NCI-H510A treated with DMSO at 0.1 percent for 48 hours (cell line): ENCODE measurements at regions not wholly inside any gene's neighbourhood (a gene's known extent, or its start where the extent isn't known, plus 50 kb on each side); places are given as distances from the start of the nearest gene placed in this dataset.

Source experiments
- DNase-seq: peaks from one replicate; lab custom pipeline; 2025; lab: John Stamatoyannopoulos, UW

DNA sequence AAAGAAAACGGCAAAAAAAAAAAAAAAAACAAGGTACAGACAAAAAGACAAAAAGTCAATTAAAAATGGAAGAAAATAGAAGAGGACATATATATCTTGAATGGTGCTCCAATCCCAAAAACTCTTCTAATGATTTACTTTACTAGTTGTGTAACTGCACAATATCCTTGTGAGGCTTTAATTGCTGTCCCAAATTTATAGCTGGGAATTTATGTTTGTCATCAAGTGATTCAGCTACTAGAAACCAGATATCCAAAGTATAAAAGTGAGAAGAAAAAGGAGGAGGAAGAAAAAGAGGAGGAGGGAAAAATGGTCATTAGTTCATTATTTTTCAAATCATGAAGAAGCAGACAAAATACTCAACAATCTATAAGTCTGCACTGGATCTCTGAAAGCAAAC, 150.8 kb upstream of the ARPP21 start:
- no peak for DNase-seq

DNA sequence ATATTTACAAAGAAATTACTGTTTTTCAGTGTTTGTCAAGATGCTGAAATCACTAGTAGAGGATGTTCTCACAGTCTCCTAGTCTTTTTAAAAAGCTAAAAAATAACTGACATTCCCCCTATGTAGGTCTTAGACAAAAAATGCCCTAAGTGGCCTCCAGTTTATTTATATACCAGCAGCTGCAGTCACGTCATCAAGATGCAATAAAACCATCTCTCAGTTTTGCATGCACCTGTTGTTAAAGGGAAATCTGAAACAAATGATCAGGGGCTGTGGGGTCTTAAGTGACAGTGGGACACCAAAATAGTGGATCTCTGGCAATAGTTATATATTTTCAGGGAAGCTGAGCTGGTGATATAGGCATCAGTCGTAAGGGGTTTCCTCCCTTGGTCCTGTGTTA, 146.5 kb upstream of the ARPP21 start:
- peak; percentile 21 for DNase-seq

DNA sequence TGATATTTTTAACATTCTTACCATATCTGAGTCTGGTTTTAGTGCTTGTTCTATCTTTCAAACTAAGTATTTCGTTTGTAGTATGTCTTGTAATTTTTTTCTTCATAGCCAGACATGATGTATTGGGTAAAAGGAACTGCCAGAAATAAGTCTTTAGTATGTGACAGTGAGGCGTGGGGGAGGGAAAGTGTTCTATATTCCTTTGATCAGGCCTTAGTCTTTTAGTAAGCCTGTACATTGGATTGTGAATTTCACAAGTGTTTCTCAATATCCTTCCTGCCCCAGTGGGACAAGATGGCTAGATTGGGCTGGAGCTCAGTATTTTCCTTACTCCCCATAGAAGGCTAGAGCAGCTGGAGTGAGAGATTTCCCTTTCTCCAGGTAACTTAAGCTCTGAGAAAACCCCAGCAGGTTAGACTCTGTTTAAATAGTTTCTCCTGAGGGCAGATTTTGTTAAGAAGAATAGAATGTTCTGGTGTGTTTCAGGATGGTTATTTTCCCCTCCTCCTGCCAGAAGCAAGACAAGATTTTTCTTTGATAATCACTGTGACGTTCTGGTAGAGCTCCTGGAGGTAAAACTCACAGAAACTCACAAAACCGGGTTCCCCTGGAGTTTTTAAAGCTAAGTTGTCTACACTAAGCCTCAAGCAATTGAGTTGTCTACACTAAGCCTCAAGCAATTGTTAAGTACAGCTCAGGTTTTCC, 140.7 kb upstream of the ARPP21 start:
- DNase-seq: no peak

DNA sequence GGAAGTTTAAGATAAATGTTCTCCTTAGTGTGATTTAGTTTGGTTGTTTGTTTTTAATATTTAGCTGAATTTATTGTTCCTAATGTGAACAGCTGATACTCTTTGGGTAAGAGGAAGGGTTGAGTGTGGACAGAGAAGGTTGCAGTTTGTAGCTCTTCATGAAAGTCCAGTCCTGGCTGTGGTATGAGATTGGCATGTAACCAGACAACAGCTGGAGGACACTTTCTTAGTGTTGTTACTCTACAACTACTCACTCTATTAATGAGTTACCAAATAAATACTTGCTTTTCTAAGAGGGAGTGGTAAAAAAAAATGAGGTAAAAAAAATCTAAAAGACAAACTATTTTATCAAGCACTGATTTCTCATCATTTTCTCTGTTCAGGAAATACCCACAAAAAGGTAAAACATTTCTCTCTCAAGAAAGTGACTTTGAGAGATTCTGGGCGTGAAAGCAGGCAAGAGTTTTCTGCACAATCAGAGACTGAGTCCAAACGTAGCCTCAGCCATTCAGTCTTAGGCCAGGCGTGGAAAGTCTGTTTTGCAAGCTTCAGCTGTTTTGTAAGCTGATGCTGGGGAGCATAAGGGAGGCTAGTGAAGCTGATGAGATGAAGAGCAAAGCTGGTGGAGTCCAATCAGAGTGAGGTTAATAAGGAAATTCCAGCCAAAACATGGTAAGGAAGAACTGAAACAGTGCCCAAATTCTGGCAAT, 138.5 kb upstream of the ARPP21 start:
- DNase-seq: no peak

DNA sequence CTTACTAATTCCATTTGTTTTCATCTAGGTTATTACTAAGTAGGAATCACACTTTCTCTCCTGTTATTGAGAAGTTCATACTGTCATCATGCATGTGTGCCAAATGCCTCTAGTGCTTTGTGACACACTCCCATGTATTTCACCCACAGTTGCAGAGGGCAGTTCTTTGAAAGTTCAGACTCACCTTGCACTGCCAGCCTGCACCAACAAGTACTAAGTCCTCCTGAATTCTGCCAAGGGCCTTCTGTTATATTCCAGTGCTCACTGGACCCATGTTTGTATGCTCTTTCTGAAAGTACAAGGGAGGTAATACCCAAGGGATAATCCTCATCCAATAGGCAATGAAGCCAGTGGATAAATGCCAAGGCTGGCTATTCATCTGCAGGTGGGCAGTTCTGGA, 136.6 kb upstream of the ARPP21 start:
- no peak for DNase-seq

DNA sequence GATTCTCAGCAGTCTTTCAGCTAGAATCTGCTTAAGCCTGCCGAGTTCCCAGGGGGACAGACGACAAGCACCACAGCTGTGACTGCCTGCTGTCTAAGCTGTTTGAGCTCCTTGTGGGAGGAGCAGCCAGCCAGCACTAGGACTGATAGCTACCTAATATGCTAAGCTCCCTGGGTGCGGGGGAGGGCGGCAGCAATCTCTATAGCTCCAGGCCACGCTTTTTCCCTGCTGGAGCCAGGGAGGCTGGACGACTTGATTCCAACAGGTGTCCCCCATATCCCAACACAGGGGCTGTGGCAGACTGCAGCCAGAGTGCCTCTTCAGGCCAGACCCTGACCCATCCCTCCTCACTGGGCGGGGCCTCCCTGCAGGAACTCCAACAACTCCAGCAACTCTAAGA, 134.1 kb upstream of the ARPP21 start:
- DNase-seq: no peak

DNA sequence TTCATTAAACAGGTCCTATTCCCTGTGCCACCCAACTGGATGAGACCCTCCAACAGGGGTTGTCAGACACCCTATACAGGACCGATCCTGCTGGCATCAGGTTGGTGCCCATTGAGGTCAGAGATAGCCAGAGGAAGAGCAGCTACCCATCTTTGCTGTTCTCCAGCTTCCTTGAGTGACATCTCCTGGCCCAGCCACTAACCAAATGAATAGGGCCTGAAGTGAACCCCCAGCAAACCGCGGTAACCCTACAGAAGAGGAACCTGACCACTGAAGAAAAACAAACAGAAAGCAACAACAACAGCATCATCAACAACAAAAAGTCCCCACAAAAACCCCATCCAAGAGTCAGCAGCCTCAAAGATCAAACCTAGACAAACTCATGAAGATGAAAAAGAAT, 133.6 kb upstream of the ARPP21 start:
- no peak for DNase-seq

DNA sequence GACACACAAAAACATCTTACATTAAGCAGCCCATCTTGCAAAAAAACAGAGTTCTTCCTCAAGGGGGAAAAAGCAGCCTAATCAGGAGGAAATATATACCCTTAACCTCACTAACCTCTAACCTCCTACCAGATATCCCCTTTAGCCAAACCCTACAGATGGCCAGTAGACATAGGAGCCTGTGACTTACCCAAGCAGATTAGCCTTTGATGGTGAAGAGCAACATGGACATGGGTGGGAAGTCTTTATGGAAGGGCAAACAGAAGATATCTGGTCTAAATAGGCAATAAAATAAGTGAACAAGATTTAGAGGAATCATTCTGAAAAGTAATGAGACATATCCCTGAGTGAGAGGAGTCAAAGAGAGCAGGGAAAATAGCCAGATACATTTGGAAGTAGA, 119.4 kb upstream of the ARPP21 start:
- DNase-seq: no peak

DNA sequence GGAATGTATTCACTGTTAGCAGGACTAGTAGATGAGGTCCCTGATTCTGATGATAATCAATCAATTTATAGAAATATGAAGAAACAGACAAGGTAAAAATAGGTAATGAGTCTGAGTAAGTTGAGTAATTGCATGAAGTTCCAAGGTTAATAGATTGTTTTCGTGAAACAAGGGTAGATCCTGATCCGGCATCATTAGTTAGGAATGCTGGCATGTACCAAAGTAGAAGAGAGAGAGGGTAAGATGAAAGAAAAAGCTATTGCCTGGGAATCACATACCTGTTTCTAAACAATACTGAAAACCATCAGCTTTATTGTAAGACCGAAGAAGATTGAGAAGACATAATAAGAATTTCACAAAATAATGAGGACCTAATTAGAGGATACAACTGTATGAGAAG, 118.1 kb upstream of the ARPP21 start:
- DNase-seq: no peak

DNA sequence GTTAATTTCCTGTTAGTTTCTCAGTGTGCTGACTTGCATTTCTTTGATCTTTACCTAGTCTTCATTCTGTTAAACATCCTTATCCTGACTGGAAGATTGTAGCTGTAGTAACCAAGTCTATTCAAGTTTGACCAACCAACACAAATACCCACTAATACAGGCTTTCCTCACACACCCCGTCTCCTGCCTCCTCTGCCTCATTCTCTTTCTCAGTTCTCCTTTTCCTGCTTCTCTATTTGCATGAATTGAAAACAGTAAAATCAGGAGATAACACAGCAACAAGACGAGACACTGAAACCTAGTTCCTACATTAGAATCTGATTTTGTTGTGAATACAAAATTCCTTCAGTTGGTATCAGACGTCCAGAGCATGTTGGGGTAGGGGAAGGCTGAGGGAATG, 116.9 kb upstream of the ARPP21 start:
- DNase-seq: no peak

DNA sequence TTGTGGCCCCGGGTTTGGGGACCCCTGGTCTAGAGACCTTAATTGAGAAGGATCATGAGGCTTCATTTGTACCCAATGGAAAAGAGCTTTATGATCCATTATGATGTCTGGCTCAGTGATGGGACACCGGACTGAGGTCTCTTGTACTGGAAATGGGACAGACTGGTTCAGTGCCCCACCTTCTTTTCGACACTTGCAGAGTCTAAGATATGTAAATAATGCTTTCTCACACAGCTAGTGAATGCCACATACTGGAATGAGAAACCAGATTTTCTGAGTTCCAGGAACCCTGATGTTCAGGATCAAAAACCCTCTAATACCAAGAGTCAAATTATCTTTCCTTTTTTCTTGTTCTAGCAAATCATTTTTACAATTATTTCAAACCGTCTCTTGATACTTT, 116.3 kb upstream of the ARPP21 start:
- DNase-seq: no peak

DNA sequence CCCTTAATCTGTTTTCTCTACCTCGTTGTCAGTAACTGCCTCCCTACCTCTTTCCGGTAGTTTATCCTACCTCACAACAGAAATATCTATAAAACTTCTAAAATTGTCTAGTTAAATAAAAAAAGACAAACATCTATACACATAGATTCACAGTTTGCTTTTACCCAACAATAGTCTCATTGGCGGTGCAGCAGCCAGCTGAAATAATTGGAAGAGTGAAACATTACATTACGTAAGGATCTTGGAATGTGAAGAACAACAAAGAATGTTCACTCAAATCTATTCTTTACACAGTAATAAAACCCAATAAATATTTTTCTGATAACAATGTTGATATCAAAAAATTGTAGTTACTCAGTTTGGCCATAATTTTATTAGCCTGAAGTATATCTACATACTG, 115.5 kb upstream of the ARPP21 start:
- DNase-seq: no peak

DNA sequence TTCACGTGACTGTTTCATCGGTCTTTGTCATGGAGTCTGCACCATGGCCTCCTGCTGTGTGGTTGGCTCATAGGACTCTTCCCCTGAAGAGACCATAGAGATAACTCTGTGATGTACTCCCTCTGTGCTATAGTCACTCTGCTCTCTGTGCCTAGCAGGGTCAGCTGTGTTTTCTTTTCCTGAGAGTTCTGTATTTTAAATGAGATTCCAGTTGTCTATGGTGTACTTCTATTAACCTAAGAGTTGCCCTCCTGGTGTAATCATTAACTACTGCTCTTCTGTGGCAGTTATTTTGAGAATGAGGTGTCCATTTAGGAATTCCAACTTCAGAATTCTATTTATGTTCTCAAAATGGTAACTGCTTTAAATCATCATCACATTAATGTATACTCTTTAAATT, 114.5 kb upstream of the ARPP21 start:
- DNase-seq: no peak

DNA sequence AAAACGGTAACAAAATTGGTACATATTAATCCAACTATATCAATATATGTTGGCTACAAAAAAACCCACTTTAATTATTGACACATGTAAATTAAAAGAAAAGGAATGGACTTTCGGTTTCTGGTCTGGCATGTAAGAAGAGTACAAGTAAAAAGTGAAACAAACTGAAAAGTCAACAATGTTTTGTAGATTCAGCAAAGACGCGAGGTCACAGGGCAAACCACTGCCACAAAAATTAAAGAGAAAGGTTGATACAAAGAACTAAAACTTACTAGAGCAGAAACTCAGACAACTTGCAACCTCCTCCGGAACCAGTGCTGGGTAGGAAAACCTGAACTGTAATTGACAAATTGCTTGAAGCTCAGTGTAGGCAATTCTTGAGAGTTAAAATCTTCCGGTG, 110.6 kb upstream of the ARPP21 start:
- DNase-seq: no peak

DNA sequence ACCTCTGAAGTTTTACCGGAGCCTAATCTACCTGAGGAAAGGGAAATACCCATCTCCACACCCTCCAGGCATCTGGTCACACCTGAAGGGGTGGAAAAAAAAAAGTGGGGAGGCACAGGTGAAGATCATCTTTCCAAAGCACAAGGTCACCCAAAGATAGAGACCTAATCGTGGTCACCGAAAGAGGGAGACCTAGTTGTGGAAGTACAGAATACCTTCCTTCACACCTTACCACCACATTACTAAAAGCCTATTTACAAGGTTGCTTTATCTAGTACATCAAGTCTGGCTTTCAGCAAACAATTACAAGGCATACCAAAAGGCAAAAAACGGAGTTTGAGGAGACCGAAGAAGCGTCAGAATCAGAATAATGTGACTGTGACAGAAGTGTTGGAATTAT, 110.0 kb upstream of the ARPP21 start:
- DNase-seq: no peak

DNA sequence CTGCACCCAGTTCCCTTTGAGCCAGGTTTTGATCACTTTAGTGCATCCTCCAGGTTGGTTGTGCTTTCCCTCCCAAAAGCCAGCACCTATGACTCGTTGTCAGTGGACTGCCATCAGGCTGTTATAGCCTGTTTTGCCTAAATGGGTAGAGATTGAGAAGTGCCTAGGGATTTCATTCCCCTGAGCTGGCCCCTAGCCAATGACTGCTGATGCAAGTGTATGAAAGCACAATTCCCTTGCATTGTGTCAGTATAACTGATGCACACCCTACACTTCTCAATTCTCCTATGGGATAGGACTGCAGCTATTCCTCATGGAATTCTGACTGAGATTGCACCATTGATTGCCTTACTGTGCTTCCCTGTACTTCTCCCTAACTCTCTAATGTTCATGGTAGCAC, 102.1 kb upstream of the ARPP21 start:
- DNase-seq: no peak

DNA sequence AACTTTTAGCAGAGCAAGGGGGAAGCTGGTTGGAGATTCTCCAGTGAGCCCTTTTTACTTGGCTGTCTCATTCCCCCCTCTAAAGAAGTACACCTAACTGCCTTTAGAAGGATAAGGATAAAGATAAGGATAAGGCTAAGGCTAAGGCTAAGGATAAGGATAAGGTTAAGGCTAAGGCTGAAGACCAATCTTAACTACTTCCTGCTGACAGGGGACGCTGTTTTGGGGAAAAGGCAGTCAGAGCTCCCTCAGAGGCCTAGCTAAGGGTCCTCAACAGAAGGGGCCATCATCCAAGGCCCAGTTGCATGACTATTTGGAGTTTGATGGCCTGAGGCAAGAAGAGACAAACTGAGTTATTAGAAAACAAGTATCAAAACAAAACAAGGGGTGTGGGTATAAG, 94.3 kb upstream of the ARPP21 start:
- no peak for DNase-seq

DNA sequence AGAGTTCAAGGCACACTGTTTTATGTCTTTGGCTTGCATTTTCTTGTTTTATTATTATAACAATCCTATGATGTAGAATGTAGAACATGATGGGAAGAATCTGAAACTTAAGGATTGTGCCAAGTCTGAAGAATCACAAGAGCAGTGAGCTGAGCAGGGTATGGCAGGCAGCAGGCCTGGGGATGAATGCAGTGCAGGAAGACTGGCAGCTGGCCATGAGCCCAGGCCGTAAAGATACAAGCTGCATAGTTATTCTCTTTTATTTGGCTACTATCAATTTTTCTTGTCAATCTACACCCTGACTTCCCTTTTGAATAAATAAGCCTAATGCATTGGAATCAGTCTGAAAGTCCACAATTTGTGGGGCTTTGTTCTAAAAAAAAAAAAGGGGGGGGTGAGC, 89.6 kb upstream of the ARPP21 start:
- no peak for DNase-seq

DNA sequence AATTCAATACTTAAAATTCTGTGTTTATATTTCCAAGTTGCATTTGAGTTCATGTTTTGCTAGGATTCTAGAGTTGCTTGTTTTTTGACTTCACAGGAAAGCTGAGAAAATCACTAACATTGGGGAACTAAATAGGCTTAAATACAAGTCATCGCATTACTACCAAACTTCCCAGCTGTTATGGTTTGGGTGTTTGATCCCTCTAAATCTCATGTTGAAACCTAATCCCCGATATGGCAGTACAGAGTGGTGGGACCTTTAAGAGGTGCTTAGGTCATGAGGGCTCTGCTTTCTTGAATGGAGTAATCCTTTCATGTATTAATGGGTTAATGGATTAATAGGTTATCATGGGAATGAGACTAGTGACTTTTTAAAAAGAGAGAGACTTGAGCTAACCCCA, 77.2 kb upstream of the ARPP21 start:
- no peak for DNase-seq

DNA sequence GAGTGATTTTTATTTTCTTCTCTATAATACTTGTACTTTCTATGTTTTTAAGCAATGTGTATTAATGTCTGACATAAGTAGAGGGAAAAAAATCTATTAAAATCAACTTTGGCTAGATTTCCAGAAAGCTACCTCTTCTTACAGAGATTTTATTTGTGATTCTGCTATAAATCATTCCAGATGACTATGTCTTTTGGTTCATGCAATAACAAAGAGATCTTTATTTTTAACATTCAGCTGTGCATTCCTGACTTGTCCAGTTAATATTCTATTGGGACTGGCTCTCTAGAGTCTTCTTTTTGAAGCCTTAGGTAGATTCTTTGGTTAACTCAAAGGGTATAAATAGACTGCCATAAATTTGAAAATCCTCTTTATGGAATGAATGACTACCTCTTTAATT, 74.3 kb upstream of the ARPP21 start:
- no peak for DNase-seq
